ENCODE measurements at regions not wholly inside any gene's neighbourhood (a gene's known extent, or its start where the extent isn't known, plus 50 kb on each side); places are given as distances from the start of the nearest gene placed in this dataset.

DNA sequence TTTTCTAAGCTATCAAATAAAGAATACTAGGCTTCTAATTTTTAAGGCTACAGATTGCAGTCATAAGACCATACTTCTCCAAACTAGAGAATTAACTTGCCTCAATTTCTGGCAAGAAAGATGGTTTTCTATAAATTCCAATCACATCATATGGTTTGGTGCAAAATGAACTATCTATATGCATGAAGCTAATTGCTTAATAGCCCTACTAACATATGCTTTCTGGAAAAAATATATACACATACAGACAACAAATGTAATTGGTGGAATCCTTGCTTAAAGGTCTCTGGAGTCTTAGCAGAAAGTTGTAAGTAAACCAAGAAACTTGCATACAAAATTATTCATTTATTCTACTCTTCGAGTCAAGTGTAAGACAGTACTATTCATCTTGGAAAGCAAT lies 113.1 kb upstream of the NANOGP8 start:
- TF ChIP-seq, protein P1, sequence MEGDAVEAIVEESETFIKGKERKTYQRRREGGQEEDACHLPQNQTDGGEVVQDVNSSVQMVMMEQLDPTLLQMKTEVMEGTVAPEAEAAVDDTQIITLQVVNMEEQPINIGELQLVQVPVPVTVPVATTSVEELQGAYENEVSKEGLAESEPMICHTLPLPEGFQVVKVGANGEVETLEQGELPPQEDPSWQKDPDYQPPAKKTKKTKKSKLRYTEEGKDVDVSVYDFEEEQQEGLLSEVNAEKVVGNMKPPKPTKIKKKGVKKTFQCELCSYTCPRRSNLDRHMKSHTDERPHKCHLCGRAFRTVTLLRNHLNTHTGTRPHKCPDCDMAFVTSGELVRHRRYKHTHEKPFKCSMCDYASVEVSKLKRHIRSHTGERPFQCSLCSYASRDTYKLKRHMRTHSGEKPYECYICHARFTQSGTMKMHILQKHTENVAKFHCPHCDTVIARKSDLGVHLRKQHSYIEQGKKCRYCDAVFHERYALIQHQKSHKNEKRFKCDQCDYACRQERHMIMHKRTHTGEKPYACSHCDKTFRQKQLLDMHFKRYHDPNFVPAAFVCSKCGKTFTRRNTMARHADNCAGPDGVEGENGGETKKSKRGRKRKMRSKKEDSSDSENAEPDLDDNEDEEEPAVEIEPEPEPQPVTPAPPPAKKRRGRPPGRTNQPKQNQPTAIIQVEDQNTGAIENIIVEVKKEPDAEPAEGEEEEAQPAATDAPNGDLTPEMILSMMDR (IDR thresholded peaks at IDR 0.05): no peak

GRCh38 chr15:35197754-35198153 lies 112.7 kb upstream of the NANOGP8 start:
- no peaks in the 10 kb centered on the region for H3K27me3 ChIP-seq
- H3K4me3 ChIP-seq: no peak overlapping the region
- H3K36me3 ChIP-seq: no peaks in the 10 kb centered on the region
- intact Hi-C loops (cut with DNase I): no loop called here
- TF ChIP-seq, protein P1 (IDR thresholded peaks at IDR 0.05): no peak
- ATAC-seq (no peak), DNase-seq (no peak)
- H3K4me1 ChIP-seq: no peaks in the 10 kb centered on the region
- WGBS, 2 donors: 37 to 48% methylated on average over 1 of the region's 1 CpG
- H3K9me3 ChIP-seq: peaks cover 0 to 3% (median 0%) of the 10 kb centered on the region in 11 donors
- no peak overlapping the region for H3K27ac ChIP-seq

More for the DNA sequence above, 113.1 kb upstream of the NANOGP8 start:
- no peaks in the 10 kb centered on the region for H3K9me3 ChIP-seq
- intact Hi-C loops (cut with DNase I): no loop called here
- 89 to 90% methylated on average over 1 of the region's 1 CpG for WGBS, 2 donors
- ATAC-seq: no peak
- no peaks in the 10 kb centered on the region for H3K4me1 ChIP-seq
- H3K27me3 ChIP-seq: no peaks in the 10 kb centered on the region
- H3K36me3 ChIP-seq: no peaks in the 10 kb centered on the region
- H3K27ac ChIP-seq: no peak overlapping the region
- no peak overlapping the region for H3K4me3 ChIP-seq
- DNase-seq: no peak

GRCh38 chr15:35197306-35197705 lies 112.2 kb upstream of the NANOGP8 start:
- Histone ChIP-seq H3K4me3 (no peak overlapping the region), H3K36me3 (no peaks in the 10 kb centered on the region), H3K9me3 (peaks cover 0 to 7% (median 3%) of the 10 kb centered on the region in 11 donors), H3K27ac (no peak overlapping the region), H3K27me3 (no peaks in the 10 kb centered on the region), H3K4me1 (no peaks in the 10 kb centered on the region)
- TF ChIP-seq, protein P1 (IDR thresholded peaks at IDR 0.05): no peak
- no peak for DNase-seq
- intact Hi-C loops (cut with DNase I): no loop called here
- no peak for ATAC-seq

DNA sequence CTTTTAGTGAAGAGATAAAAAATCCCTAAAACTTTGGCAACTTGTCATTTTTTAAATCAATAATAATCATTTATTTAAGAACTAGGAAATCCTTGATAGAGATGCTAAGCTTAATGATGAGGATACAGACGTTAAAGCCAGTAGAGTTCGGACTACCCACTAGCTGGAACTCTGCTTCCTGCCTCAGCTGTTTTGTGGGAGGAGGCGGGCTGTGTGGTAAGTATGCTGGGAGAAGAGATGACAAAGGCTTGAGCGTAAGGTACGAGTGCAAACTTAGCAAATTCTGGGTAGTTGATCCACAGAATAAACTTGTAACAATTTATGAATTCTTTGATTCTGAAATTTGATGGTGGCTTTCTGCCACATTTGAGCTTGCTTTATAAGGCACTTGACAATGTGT lies 111.2 kb upstream of the NANOGP8 start:
- Histone ChIP-seq H3K27me3 (no peaks in the 10 kb centered on the region), H3K4me1 (no peaks in the 10 kb centered on the region), H3K9me3 (peaks cover 0 to 17% (median 11%) of the 10 kb centered on the region in 11 donors), H3K4me3 (no peak overlapping the region), H3K36me3 (no peaks in the 10 kb centered on the region), H3K27ac (no peak overlapping the region)
- intact Hi-C loops (cut with DNase I): no loop called here
- DNase-seq (no peak), ATAC-seq (no peak)
- TF ChIP-seq, protein P1 (IDR thresholded peaks at IDR 0.05): no peak
- 77 to 83% methylated on average over 5 of the region's 5 CpGs for WGBS, 2 donors

Data from heart right ventricle (tissue), 16 donors.